ENCODE measurements at regions not wholly inside any gene's neighbourhood (a gene's known extent, or its start where the extent isn't known, plus 50 kb on each side); places are given as distances from the start of the nearest gene placed in this dataset.

DNA sequence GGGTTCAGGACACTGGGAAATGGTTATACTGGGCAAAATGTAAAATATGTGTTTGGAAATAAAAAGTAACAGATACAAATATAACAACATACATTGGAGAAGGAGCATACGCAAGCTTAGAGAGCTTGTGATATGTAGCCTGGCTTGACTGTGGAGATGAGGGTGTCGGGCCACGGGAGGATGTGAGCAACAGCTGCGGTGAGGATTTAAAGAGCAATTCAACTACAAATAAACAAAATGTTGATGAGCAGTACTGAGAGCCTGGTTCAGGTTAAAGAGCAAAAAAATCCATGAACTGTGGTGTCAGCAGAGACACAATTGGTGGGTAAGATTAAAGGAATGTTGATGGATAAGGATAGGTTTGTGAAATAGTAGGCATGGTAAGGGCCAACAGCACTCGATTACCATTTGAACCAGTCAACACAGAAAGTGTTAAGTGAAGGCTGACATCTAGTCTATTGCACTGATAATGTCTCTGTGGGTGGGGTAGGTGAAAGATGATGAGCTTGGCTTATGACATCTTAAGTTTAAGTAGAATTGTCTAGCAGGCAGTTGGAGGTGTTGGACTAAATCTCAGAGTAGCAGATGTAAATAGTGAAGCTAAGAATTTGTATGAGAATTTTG is 723.2 kb downstream of the EPM2A start:
- H3K9me3 ChIP-seq (ENCODE audit: control insufficient read depth, insufficient read depth, low read length) = no peaks in the 10 kb centered on the region
- WGBS (ENCODE audit: insufficient coverage, insufficient read length) = no CpG with 5 or more reads among the region's 5 CpGs
- H3K27ac ChIP-seq (ENCODE audit: low read length) = no peak overlapping the region
- H3K27me3 ChIP-seq (ENCODE audit: control insufficient read depth, insufficient read depth, low read length) = no peaks in the 10 kb centered on the region
- H3K36me3 ChIP-seq (ENCODE audit: control insufficient read depth, insufficient read depth, low read length) = no peaks in the 10 kb centered on the region
- DNase-seq (ENCODE audit: low read depth, low spot score) = no peak
- H3K4me3 ChIP-seq (ENCODE audit: low read length) = no peak overlapping the region
- no peaks in the 10 kb centered on the region for H3K4me1 ChIP-seq (ENCODE audit: control insufficient read depth, insufficient read depth, low read length)

DNA sequence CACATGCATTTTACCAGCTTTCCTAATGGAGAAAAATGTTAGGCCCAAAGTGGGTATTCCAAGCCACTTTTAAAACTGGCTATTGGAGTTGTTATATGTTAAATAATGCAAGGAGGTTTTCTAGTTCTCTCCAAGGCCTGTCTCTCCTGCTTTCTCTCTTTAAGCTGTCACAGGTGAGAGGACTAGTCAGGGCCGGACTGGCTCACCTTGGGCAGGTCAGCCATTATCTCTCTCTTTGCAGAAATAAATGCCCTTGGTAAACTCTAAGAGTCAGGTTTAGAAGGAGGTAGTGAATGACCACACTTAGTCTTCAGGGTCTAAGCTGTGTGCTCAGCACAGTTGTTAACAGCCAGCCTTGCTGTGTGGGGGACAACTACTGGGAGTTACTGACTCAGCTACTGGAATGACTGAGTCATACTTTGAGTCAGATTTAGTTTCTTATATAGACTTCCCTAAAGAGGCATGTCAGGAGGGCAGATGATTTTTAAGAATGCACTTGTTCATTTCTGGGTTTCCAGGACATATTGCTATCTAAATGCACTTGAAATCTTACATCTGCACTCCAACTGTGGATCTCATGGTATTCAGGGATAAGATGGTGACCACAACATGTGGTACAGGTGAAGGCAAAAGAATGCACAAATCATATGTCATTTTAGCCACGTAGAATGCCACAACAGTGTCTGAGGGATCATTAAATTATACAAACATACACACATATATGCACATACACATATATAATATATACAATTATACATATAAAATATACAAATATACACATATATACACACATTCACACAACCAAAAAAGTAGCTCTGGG is 719.4 kb downstream of the EPM2A start:
- no peak for DNase-seq (ENCODE audit: low read depth, low spot score)
- Histone ChIP-seq H3K36me3 (ENCODE audit: control insufficient read depth, insufficient read depth, low read length) (no peaks in the 10 kb centered on the region), H3K9me3 (ENCODE audit: control insufficient read depth, insufficient read depth, low read length) (no peaks in the 10 kb centered on the region), H3K4me1 (ENCODE audit: control insufficient read depth, insufficient read depth, low read length) (no peaks in the 10 kb centered on the region), H3K27me3 (ENCODE audit: control insufficient read depth, insufficient read depth, low read length) (no peaks in the 10 kb centered on the region), H3K27ac (ENCODE audit: low read length) (no peak overlapping the region), H3K4me3 (ENCODE audit: low read length) (no peak overlapping the region)
- no CpG with 5 or more reads among the region's 2 CpGs for WGBS (ENCODE audit: insufficient coverage, insufficient read length)

DNA sequence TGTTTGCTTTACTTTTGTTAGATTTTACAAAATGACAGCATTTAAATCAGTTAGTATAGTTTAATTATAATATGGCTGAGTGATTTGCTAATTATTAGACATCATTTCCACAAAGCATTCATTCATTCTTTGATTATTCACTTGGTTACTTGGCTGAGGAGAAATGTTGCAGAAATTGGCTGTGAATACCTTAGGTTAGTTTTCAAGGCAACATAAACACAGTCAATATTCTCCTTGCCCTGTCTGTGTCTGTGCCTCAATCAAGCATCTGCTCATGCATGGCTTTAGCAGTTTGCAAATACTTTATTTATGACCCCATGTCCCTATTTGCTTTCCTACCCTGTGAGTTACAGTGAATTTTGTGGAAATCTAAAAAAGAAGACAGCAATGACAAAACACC is 718.3 kb downstream of the EPM2A start:
- no peaks in the 10 kb centered on the region for H3K27me3 ChIP-seq (ENCODE audit: control insufficient read depth, insufficient read depth, low read length)
- H3K4me3 ChIP-seq (ENCODE audit: low read length) = no peak overlapping the region
- H3K9me3 ChIP-seq (ENCODE audit: control insufficient read depth, insufficient read depth, low read length) = no peaks in the 10 kb centered on the region
- no peak for DNase-seq (ENCODE audit: low read depth, low spot score)
- no peaks in the 10 kb centered on the region for H3K4me1 ChIP-seq (ENCODE audit: control insufficient read depth, insufficient read depth, low read length)
- no peaks in the 10 kb centered on the region for H3K36me3 ChIP-seq (ENCODE audit: control insufficient read depth, insufficient read depth, low read length)
- no peak overlapping the region for H3K27ac ChIP-seq (ENCODE audit: low read length)

DNA sequence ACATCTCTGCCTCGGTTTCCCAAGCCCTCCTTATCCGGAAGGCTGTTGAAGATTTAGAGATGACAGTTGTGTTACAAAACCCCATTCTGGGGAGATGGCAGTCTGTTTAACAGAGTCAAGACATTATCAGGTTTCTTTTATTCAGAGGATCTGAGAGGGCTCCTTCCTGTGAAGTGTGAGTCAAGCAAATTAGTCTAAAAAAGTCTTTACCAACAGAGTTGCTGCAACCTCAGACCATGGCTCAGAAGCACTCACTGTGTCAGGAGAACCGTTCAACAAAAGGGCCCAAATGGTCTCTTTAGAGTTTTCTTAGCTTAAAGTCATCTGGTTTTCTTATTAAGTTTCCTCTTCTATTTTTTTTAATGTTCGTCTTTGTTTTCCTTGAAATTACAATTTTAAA is 717.8 kb downstream of the EPM2A start:
- H3K4me3 ChIP-seq (ENCODE audit: low read length) = no peak overlapping the region
- no peak for DNase-seq (ENCODE audit: low read depth, low spot score)
- H3K9me3 ChIP-seq (ENCODE audit: control insufficient read depth, insufficient read depth, low read length) = no peaks in the 10 kb centered on the region
- H3K27ac ChIP-seq (ENCODE audit: low read length) = no peak overlapping the region
- WGBS (ENCODE audit: insufficient coverage, insufficient read length) = no CpG with 5 or more reads among the region's 4 CpGs
- no peaks in the 10 kb centered on the region for H3K36me3 ChIP-seq (ENCODE audit: control insufficient read depth, insufficient read depth, low read length)
- no peaks in the 10 kb centered on the region for H3K4me1 ChIP-seq (ENCODE audit: control insufficient read depth, insufficient read depth, low read length)
- no peaks in the 10 kb centered on the region for H3K27me3 ChIP-seq (ENCODE audit: control insufficient read depth, insufficient read depth, low read length)

DNA sequence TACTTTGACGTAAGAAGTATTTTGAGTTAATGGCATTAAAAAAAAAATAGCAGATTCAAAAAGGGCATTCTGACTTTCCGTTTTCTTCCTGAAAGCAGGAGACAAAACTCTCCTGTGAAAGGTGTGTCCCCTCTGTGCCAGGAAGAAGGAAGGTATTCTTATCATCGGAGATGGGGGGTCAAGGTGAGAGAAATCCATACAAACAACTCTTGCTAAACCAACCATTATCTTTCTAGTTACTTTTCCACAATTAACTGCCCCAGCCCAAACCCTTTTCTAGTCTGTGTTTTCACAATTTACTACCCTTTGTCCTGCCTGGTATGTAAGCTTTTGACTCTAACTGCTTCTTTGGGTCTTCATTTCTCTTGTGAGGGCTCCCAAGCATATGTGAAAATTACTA is 717.3 kb downstream of the EPM2A start:
- Histone ChIP-seq H3K9me3 (ENCODE audit: control insufficient read depth, insufficient read depth, low read length) (no peaks in the 10 kb centered on the region), H3K27me3 (ENCODE audit: control insufficient read depth, insufficient read depth, low read length) (no peaks in the 10 kb centered on the region)
- no CpG with 5 or more reads among the region's 3 CpGs for whole genome bisulfite sequencing (ENCODE audit: insufficient coverage, insufficient read length)

DNA sequence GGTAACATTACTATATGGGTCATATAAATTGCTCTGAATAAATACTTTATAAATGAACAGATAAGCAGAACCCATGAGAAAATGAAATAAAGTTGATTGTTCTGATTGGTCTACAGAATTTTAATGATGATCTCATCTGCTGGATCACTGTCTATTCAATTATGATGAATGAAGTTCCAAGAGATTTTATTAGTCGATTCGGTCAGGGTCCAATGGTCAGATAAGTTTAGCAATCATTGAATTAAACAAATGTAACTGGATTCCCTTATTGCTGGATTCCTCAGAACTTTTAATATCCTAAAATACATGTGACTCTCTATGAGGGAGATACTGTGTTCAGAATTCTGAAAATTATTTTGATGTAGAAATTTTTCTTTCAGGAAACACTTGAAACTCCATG is 715.2 kb downstream of the EPM2A start:
- Histone ChIP-seq H3K27me3 (ENCODE audit: control insufficient read depth, insufficient read depth, low read length) (no peaks in the 10 kb centered on the region), H3K9me3 (ENCODE audit: control insufficient read depth, insufficient read depth, low read length) (no peaks in the 10 kb centered on the region), H3K27ac (ENCODE audit: low read length) (no peak overlapping the region), H3K4me1 (ENCODE audit: control insufficient read depth, insufficient read depth, low read length) (no peaks in the 10 kb centered on the region; the same call in 1 of the 2 replicates), H3K36me3 (ENCODE audit: control insufficient read depth, insufficient read depth, low read length) (no peaks in the 10 kb centered on the region), H3K4me3 (ENCODE audit: low read length) (no peak overlapping the region)
- no CpG with 5 or more reads among the region's 2 CpGs for WGBS (ENCODE audit: insufficient coverage, insufficient read length)
- no peak for DNase-seq (ENCODE audit: low read depth, low spot score)

More for the DNA sequence above, 717.3 kb downstream of the EPM2A start:
- Histone ChIP-seq H3K27ac (ENCODE audit: low read length) (no peak overlapping the region), H3K4me3 (ENCODE audit: low read length) (no peak overlapping the region), H3K36me3 (ENCODE audit: control insufficient read depth, insufficient read depth, low read length) (no peaks in the 10 kb centered on the region), H3K4me1 (ENCODE audit: control insufficient read depth, insufficient read depth, low read length) (no peaks in the 10 kb centered on the region; the same call in 1 of the 2 replicates)
- no peak for DNase-seq (ENCODE audit: low read depth, low spot score)

DNA sequence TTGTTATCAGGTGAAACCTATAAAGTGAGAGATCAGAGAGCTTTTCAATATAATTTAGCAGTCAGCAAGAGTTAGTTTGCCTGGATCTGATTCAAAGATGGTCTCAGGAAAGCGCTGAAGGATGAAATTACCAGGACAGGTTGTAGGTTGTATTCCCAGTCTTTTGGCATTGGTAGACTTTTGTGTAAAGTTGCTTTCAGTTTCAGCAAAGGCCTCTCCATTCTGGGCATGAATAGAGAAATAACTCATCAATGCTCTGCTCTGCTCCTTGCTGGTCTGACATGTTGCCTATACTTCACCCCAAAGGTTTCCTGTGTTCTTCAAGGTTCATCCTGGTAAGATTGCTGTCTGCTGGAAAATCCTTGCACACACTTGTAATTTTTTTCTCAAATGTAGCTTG is 714.8 kb downstream of the EPM2A start:
- WGBS (ENCODE audit: insufficient coverage, insufficient read length) = no CpG with 5 or more reads among the region's 1 CpG
- no peak for DNase-seq (ENCODE audit: low read depth, low spot score)
- Histone ChIP-seq H3K36me3 (ENCODE audit: control insufficient read depth, insufficient read depth, low read length) (no peaks in the 10 kb centered on the region), H3K27ac (ENCODE audit: low read length) (no peak overlapping the region), H3K27me3 (ENCODE audit: control insufficient read depth, insufficient read depth, low read length) (no peaks in the 10 kb centered on the region), H3K9me3 (ENCODE audit: control insufficient read depth, insufficient read depth, low read length) (no peaks in the 10 kb centered on the region), H3K4me1 (ENCODE audit: control insufficient read depth, insufficient read depth, low read length) (no peaks in the 10 kb centered on the region; the same call in 1 of the 2 replicates), H3K4me3 (ENCODE audit: low read length) (no peak overlapping the region)

DNA sequence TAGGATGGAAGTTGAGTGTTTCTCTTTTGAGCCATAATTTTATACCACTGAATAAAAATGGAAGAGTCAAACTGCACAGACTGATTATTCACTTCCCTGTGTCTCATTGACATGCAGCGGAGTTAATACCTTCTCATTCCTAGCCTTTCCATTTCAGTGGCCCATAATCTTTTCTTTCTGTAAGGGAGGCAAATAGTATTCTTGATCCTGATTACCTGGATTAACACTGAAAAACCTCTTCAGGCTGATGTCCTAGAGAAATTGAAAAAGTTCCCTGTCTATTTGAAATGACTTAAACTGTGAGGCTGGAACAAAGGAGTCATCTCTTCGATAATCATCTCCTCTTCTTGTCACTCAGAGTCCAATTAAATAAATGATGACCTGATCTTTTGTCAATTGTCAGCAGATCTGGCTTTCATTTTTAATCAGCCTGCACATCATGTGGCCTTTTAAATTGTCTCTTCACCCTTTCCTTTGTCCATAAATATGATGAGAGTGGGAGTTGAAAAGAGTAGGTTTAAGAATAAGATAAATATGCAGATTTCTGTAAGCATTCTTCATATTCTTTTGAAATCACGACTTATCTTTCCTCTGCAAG is 713.0 kb downstream of the EPM2A start:
- Histone ChIP-seq H3K4me1 (ENCODE audit: control insufficient read depth, insufficient read depth, low read length) (no peaks in the 10 kb centered on the region; the same call in 1 of the 2 replicates), H3K36me3 (ENCODE audit: control insufficient read depth, insufficient read depth, low read length) (no peaks in the 10 kb centered on the region), H3K4me3 (ENCODE audit: low read length) (no peak overlapping the region), H3K27me3 (ENCODE audit: control insufficient read depth, insufficient read depth, low read length) (no peaks in the 10 kb centered on the region), H3K27ac (ENCODE audit: low read length) (no peak overlapping the region), H3K9me3 (ENCODE audit: control insufficient read depth, insufficient read depth, low read length) (no peaks in the 10 kb centered on the region)
- DNase-seq (ENCODE audit: low read depth, low spot score) = no peak
- no CpG with 5 or more reads among the region's 3 CpGs for WGBS (ENCODE audit: insufficient coverage, insufficient read length)

DNA sequence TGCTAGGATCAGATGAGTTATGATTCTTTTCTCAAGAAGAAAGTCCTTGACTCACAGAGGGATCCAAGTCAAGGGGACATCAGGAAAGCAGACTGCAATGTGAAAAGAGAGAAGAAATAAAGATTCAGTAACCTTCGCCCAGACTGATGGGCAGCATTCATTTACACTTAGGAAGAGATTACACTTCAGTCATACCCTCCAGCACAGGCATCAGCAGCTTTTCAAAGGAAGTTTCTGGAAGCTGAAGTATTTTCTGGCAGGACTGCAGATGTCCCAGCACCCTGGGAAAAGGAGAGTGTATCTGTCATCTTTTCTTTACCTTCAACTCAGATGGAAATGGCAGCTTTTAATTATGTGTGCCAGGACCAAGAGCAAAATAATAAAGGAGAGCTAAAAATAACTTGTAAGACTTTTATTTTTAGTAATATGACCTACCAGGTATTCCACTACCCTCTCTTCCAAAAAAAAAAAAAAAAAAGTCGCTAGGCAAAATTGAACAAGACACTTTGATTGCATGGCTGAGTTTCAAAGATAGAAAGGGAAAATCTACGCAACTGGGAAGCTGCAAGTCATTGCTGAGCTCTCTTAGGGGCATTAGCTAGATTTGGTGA is 712.1 kb downstream of the EPM2A start:
- Histone ChIP-seq H3K27ac (ENCODE audit: low read length) (no peak overlapping the region), H3K27me3 (ENCODE audit: control insufficient read depth, insufficient read depth, low read length) (no peaks in the 10 kb centered on the region), H3K9me3 (ENCODE audit: control insufficient read depth, insufficient read depth, low read length) (no peaks in the 10 kb centered on the region), H3K4me1 (ENCODE audit: control insufficient read depth, insufficient read depth, low read length) (no peaks in the 10 kb centered on the region; the same call in 1 of the 2 replicates), H3K4me3 (ENCODE audit: low read length) (no peak overlapping the region), H3K36me3 (ENCODE audit: control insufficient read depth, insufficient read depth, low read length) (no peaks in the 10 kb centered on the region)
- no peak for DNase-seq (ENCODE audit: low read depth, low spot score)
- no CpG with 5 or more reads among the region's 3 CpGs for WGBS (ENCODE audit: insufficient coverage, insufficient read length)

DNA sequence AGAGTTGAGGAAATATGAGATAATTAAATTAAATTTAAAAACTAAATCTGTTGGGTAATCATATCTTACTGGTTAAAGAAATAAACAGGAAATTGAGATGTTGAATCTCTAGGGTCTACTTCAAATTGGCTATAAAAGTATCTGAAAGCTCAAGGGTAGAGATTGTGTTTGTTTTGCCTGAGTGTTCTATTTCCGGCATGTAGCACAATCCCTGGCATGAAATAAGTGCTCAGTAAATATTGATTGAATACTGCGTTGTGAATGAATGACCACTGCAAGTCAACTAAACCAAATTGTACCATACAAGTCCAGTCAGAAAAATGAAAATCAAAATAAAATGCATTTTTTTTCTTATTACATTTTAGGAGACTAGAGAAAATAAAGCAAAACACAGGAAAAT is 709.8 kb downstream of the EPM2A start:
- no peak overlapping the region for H3K27ac ChIP-seq (ENCODE audit: low read length)
- no peak overlapping the region for H3K4me3 ChIP-seq (ENCODE audit: low read length)
- H3K9me3 ChIP-seq (ENCODE audit: control insufficient read depth, insufficient read depth, low read length) = no peaks in the 10 kb centered on the region; the same call in 1 of the 2 replicates
- H3K4me1 ChIP-seq (ENCODE audit: control insufficient read depth, insufficient read depth, low read length) = no peaks in the 10 kb centered on the region; the same call in 1 of the 2 replicates
- no peak for DNase-seq (ENCODE audit: low read depth, low spot score)
- no CpG with 5 or more reads among the region's 2 CpGs for WGBS (ENCODE audit: insufficient coverage, insufficient read length)
- no peaks in the 10 kb centered on the region for H3K27me3 ChIP-seq (ENCODE audit: control insufficient read depth, insufficient read depth, low read length)
- no peaks in the 10 kb centered on the region for H3K36me3 ChIP-seq (ENCODE audit: control insufficient read depth, insufficient read depth, low read length)

All from iPS DF 6.9 (cell line).